GM23338 (cell line): ENCODE measurements at regions not wholly inside any gene's neighbourhood (a gene's known extent, or its start where the extent isn't known, plus 50 kb on each side); places are given as distances from the start of the nearest gene placed in this dataset.

ENCODE experiments used
- ATAC-seq: fragments of 200-7000 bp; cut with Tn5 transposase; 3 replicates; pipeline ENCODE4 v1.9.1; 2020
- DNase-seq: peaks from one replicate; pipeline ENCODE4 v3.0.0-alpha.2; 2015; ENCODE audit warnings: low spot score
- H2AFZ ChIP-seq: fragments of 200-600 bp; sonication (generic); 2 replicates; pipeline ENCODE4 v1.8.0; 2016; ENCODE audit warnings: antibody characterized with exemption, mild to moderate bottlenecking, moderate library complexity
- H3F3A ChIP-seq: fragments of 200-600 bp; sonication (generic); replicated peaks from 2 replicates; pipeline ENCODE4 v1.8.0; 2017; ENCODE audit warnings: antibody characterized with exemption, mixed run types, low read depth
- H3K27ac ChIP-seq: fragments of 200-600 bp; sonication (generic); 2 replicates; pipeline ENCODE4 v1.6.1; 2016; ENCODE audit warnings: low read depth
- H3K27me3 ChIP-seq: fragments of 200-600 bp; sonication (generic); 2 replicates; pipeline ENCODE4 v1.8.0; 2016; ENCODE audit warnings: mild to moderate bottlenecking, mixed run types, moderate library complexity; ENCODE audit not compliant: insufficient read depth
- H3K36me3 ChIP-seq: fragments of 200-600 bp; sonication (generic); 2 replicates; pipeline ENCODE4 v1.8.0; 2016; ENCODE audit warnings: mild to moderate bottlenecking; ENCODE audit not compliant: insufficient read depth
- H3K4me1 ChIP-seq: fragments of 200-600 bp; sonication (generic); 2 replicates; pipeline ENCODE4 v1.8.0; 2016; ENCODE audit warnings: mild to moderate bottlenecking, moderate library complexity; ENCODE audit not compliant: insufficient read depth
- H3K4me2 ChIP-seq: fragments of 200-600 bp; sonication (generic); 2 replicates; pipeline ENCODE4 v1.7.1; 2017; ENCODE audit warnings: mixed run types
- H3K4me3 ChIP-seq: fragments of 200-600 bp; sonication (generic); 2 replicates; pipeline ENCODE4 v1.6.1; 2016; ENCODE audit warnings: mixed run types
- H3K79me2 ChIP-seq: fragments of 200-600 bp; sonication (generic); replicated peaks from 2 replicates; pipeline ENCODE4 v1.8.0; 2017; ENCODE audit warnings: mild to moderate bottlenecking; ENCODE audit not compliant: insufficient read depth
- H3K9me2 ChIP-seq: fragments of 200-600 bp; sonication (generic); 2 replicates; pipeline ENCODE4 v1.8.0; 2017; ENCODE audit not compliant: insufficient read depth
- H4K20me1 ChIP-seq: fragments of 200-600 bp; sonication (generic); replicated peaks from 2 replicates; pipeline ENCODE4 v1.8.0; 2017; ENCODE audit warnings: mild to moderate bottlenecking; ENCODE audit not compliant: insufficient read depth
- H3K27ac Mint-ChIP-seq: 2 replicates; pipeline ENCODE4 v1.8.0; 2020; ENCODE audit warnings: inconsistent platforms, mild to moderate bottlenecking, moderate library complexity, mixed read lengths
- H3K27me3 Mint-ChIP-seq: 3 replicates; pipeline ENCODE4 v1.8.0; 2022; ENCODE audit warnings: low read depth, mild to moderate bottlenecking, moderate library complexity, mixed read lengths, inconsistent platforms; ENCODE audit not compliant: insufficient read depth, poor library complexity
- H3K36me3 Mint-ChIP-seq: 3 replicates; pipeline ENCODE4 v1.8.0; 2021; ENCODE audit warnings: low read depth, mild to moderate bottlenecking, inconsistent platforms, moderate library complexity, mixed read lengths
- H3K4me1 Mint-ChIP-seq: 3 replicates; pipeline ENCODE4 v1.8.0; 2020; ENCODE audit warnings: mild to moderate bottlenecking, inconsistent platforms, mixed read lengths
- H3K4me3 Mint-ChIP-seq: 3 replicates; pipeline ENCODE4 v1.8.0; 2021; ENCODE audit warnings: moderate library complexity, mild to moderate bottlenecking, inconsistent platforms, mixed read lengths
- H3K9me3 Mint-ChIP-seq: 3 replicates; pipeline ENCODE4 v1.8.0; 2020; ENCODE audit warnings: moderate library complexity, mild to moderate bottlenecking, inconsistent platforms, mixed read lengths
- CREB1 ChIP-seq: fragments of 250-450 bp; sonication (Bioruptor Pico); IDR thresholded peaks from 2 replicates; pipeline ENCODE4 v1.5.0; 2020; ENCODE audit warnings: low read depth, mild to moderate bottlenecking, moderate library complexity
- ETS1 ChIP-seq: IDR thresholded peaks from 2 replicates; pipeline ENCODE4 v1.6.1; 2016; ENCODE audit warnings: antibody characterized with exemption
- EZH2 ChIP-seq: fragments of 200-600 bp; sonication (generic); IDR thresholded peaks from one replicate; pipeline ENCODE4 v1.8.0; 2017; ENCODE audit warnings: antibody characterized with exemption, mild to moderate bottlenecking, low read depth; ENCODE audit not compliant: unreplicated experiment
- EZH2phosphoT487 ChIP-seq: fragments of 200-600 bp; sonication (generic); IDR thresholded peaks from one replicate; pipeline ENCODE4 v1.8.1; 2018; ENCODE audit warnings: antibody characterized with exemption; ENCODE audit not compliant: unreplicated experiment
- JUNB ChIP-seq: IDR thresholded peaks from one replicate; pipeline ENCODE4 v1.6.1; 2016; ENCODE audit warnings: antibody characterized with exemption; ENCODE audit not compliant: unreplicated experiment
- NANOG ChIP-seq: IDR thresholded peaks from 2 replicates; pipeline ENCODE4 v1.6.1; 2016; ENCODE audit warnings: antibody characterized with exemption, borderline replicate concordance
- POLR2AphosphoS5 ChIP-seq: IDR thresholded peaks from 2 replicates; pipeline ENCODE4 v1.6.1; 2016; ENCODE audit warnings: antibody characterized with exemption, low read depth
- STAT1 ChIP-seq: IDR thresholded peaks from one replicate; pipeline ENCODE4 v1.6.1; 2016; ENCODE audit warnings: antibody characterized with exemption; ENCODE audit not compliant: unreplicated experiment
- ZNF114 ChIP-seq: fragments of 250-450 bp; sonication (Bioruptor Pico); IDR thresholded peaks from 2 replicates; pipeline ENCODE4 v1.5.0; 2020; ENCODE audit warnings: mild to moderate bottlenecking, moderate library complexity
- ZNF331 ChIP-seq: fragments of 250-450 bp; sonication (Bioruptor Pico); IDR thresholded peaks from 2 replicates; pipeline ENCODE4 v1.5.0; 2020; ENCODE audit warnings: low read depth, mild to moderate bottlenecking, moderate library complexity
- ZNF462 ChIP-seq: fragments of 250-450 bp; sonication (Bioruptor Pico); IDR thresholded peaks from 2 replicates; pipeline ENCODE4 v1.5.0; 2020; ENCODE audit warnings: mild to moderate bottlenecking, moderate library complexity
- TF ChIP-seq, protein P1 (sequence below), 2 experiments: fragments of 200-600 bp in 1 of 2; sonication (generic) in 1 of 2; conservative IDR thresholded peaks; 2 replicates each; pipeline versions ENCODE4 v1.5.1 to v1.6.1; 2016 to 2017; ENCODE audit warnings: antibody characterized with exemption in 2 of 2, low read depth in 2 of 2, mild to moderate bottlenecking in 2 of 2, moderate library complexity in 1 of 2
- TF ChIP-seq, protein P2 (sequence below): IDR thresholded peaks from one replicate; pipeline ENCODE4 v1.6.1; 2018; ENCODE audit warnings: antibody characterized with exemption; ENCODE audit not compliant: unreplicated experiment

- Histone ChIP-seq H3K9me2 (0 out of 2 replicates have a peak, but pooled peaks cover 9% of the 10 kb centered on the region), H3F3A (no peaks in the 10 kb centered on the region), H3K4me2 (no peak overlapping the region), H4K20me1 (no peaks in the 10 kb centered on the region), H2AFZ (no peak overlapping the region), H3K4me3 (no peak overlapping the region), H3K27me3 (no peaks in the 10 kb centered on the region), H3K27ac (no peak overlapping the region), H3K4me1 (no peaks in the 10 kb centered on the region), H3K79me2 (no peaks in the 10 kb centered on the region), H3K36me3 (no peaks in the 10 kb centered on the region)
- no peak for TF ChIP-seq EZH2phosphoT487
- TF ChIP-seq, protein P1, sequence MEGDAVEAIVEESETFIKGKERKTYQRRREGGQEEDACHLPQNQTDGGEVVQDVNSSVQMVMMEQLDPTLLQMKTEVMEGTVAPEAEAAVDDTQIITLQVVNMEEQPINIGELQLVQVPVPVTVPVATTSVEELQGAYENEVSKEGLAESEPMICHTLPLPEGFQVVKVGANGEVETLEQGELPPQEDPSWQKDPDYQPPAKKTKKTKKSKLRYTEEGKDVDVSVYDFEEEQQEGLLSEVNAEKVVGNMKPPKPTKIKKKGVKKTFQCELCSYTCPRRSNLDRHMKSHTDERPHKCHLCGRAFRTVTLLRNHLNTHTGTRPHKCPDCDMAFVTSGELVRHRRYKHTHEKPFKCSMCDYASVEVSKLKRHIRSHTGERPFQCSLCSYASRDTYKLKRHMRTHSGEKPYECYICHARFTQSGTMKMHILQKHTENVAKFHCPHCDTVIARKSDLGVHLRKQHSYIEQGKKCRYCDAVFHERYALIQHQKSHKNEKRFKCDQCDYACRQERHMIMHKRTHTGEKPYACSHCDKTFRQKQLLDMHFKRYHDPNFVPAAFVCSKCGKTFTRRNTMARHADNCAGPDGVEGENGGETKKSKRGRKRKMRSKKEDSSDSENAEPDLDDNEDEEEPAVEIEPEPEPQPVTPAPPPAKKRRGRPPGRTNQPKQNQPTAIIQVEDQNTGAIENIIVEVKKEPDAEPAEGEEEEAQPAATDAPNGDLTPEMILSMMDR (conservative IDR thresholded peaks at IDR 0.05; ENCODE audit: low read depth in 2 of 2): no peak
- TF ChIP-seq JUNB: no peak
- no peak for TF ChIP-seq CREB1
- TF ChIP-seq STAT1: no peak
- TF ChIP-seq EZH2: no peak
- no peak for TF ChIP-seq ZNF462 (CRISPR knock-in tag)
- no peak for TF ChIP-seq NANOG
- TF ChIP-seq, protein P2, sequence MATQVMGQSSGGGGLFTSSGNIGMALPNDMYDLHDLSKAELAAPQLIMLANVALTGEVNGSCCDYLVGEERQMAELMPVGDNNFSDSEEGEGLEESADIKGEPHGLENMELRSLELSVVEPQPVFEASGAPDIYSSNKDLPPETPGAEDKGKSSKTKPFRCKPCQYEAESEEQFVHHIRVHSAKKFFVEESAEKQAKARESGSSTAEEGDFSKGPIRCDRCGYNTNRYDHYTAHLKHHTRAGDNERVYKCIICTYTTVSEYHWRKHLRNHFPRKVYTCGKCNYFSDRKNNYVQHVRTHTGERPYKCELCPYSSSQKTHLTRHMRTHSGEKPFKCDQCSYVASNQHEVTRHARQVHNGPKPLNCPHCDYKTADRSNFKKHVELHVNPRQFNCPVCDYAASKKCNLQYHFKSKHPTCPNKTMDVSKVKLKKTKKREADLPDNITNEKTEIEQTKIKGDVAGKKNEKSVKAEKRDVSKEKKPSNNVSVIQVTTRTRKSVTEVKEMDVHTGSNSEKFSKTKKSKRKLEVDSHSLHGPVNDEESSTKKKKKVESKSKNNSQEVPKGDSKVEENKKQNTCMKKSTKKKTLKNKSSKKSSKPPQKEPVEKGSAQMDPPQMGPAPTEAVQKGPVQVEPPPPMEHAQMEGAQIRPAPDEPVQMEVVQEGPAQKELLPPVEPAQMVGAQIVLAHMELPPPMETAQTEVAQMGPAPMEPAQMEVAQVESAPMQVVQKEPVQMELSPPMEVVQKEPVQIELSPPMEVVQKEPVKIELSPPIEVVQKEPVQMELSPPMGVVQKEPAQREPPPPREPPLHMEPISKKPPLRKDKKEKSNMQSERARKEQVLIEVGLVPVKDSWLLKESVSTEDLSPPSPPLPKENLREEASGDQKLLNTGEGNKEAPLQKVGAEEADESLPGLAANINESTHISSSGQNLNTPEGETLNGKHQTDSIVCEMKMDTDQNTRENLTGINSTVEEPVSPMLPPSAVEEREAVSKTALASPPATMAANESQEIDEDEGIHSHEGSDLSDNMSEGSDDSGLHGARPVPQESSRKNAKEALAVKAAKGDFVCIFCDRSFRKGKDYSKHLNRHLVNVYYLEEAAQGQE: no peak
- TF ChIP-seq ZNF114: no peak
- no peak for TF ChIP-seq ZNF331 (CRISPR knock-in tag)
- TF ChIP-seq POLR2AphosphoS5: no peak
- no peak for TF ChIP-seq ETS1
- ATAC-seq (no peak), DNase-seq (no peak)
- no peak overlapping the region for H3K27ac Mint-ChIP-seq
- H3K4me1 Mint-ChIP-seq: no peaks in the 10 kb centered on the region
- H3K9me3 Mint-ChIP-seq: peaks cover 11% of the 10 kb centered on the region
- peaks cover 9% of the 10 kb centered on the region for H3K36me3 Mint-ChIP-seq
- H3K4me3 Mint-ChIP-seq: no peak overlapping the region
- H3K27me3 Mint-ChIP-seq: peaks cover 3% of the 10 kb centered on the region
These were observed 177.0 kb upstream of the KAZN start for GRCh38 chr1:14421295-14421976.
